A172 (cell line): ENCODE measurements at regions not wholly inside any gene's neighbourhood (a gene's known extent, or its start where the extent isn't known, plus 50 kb on each side); places are given as distances from the start of the nearest gene placed in this dataset.

ENCODE experiments used
- DNase-seq: peaks from one replicate; pipeline ENCODE4 v3.0.0-alpha.2; 2015; ENCODE audit warnings: low spot score

- no peak for DNase-seq
Observed at GRCh38 chr10:36313142-36313541, 671.0 kb upstream of the FZD8 start.

DNA sequence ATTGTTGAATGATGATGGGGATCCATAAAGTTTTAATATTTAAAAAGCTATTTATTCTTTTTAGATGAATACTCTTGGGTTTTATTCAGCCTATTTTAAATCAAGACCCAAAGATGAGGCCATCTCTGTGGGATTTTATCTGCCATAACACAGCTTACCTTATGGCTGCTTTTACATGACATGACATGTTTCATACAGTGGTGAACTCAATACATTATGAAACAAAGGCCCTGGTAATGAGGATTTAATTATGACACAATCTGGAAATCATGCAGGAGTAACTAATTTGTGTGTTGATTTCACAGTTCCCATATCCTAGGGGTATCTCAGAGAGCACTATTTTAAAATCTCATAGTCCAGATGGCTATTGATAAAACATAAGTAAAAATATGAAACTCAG, 661.8 kb upstream of the FZD8 start:
- no peak for DNase-seq

GRCh38 chr10:36302086-36302485, 660.0 kb upstream of the FZD8 start:
- DNase-seq, result no peak

DNA sequence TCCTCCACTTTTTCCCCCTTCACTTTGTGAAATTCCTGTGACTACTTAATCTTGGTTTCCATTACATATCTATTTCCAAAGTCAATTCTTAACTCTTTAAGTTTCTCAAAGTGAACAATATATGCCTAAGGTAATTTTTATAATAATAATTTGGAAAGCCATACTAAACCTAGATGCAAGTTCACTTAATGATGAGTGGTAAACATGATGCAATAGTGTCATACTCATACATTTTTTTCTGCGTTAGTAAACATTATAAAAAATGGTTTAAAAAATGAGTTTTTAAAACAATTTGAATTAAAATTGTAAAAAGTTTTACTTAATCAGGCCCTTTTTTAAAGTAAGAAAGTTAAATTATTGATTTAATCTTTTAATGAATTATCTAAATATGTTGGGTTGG, 659.4 kb upstream of the FZD8 start:
- no peak for DNase-seq

DNA sequence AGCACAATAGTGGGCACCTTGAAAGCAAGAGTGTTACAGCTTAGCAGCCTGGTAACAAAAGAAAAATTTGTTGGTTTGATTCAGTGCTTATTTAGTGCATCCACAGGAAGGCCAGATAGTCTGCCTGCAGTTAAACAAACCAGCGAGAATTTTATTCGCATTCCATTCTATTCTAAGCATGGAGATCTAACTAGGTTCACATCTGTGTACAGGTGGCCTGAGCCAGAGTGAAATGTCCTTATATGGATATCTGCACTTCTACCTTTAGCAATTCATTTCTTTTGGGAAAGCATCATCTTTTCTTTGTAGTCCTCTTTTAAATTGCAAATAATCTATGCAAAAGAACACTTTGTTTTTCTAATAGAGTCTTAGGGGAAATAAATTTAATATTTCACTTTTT, 659.0 kb upstream of the FZD8 start:
- no peak for DNase-seq

DNA sequence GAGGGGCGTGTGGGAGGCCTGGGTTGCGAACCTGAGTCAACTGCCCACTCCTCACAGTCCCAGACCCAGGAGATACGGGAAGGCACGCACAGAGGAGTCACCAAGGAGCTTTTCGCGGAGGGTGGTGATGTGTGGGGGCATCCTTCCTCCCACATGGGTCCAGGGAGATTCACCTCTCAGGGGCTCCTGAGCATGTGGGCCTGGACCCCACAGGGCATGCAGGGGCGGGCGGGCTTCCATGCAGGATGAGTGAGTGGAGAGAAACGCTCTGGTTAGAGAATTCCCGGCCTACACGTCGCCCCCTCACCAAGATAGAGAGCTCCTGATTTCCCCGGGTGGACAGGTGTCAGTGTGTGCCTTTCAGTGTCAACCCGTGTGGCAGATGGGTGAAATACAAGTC, 641.7 kb upstream of the FZD8 start:
- no peak for DNase-seq

DNA sequence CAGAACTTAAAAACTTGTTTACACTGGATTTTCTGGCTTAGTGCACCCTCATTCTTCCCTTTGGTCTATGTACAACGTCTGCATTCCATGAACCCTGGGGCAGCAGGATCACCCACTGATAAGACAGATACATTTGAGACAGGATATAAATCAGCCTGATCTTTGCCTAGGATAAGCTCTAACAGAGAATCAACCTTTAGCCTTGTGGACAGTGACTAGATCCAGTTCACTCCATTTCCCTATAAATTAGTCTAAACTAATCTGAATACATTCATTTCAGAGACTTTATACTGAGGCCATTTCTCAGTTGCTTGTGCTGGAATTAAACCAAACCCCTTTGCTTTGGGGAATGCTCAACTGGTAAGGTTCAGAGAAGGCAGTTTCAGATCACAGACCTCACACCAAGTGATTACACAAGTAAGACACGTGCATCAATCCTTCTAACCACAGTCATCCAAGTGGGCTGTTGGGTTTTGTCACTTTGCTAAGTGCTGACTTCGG, 639.8 kb upstream of the FZD8 start:
- DNase-seq, result peak; percentile 7

- no peak for DNase-seq
Observed at GRCh38 chr10:36280890-36281499, 638.9 kb upstream of the FZD8 start.

DNA sequence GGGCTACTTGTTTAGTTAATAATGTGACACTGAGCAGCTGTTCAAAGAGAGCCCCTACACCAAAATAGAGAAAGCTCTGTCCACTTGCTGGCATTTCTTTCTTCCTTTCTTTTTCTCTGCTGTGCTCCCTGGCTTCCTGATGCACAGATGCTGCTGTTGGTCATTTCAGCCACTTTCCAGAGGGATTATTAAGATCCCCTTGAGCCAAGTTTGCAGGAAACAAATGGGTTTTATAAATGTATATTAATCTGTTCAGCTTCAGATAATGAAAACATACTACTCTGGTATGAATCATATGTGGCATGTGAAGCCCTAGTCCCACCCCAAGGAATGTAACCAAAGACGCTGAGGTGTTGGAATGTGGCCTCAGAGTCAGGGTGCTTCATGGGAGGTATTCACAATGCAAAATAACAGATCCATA, 638.2 kb upstream of the FZD8 start:
- DNase-seq, result no peak

GRCh38 chr10:36278176-36278575, 636.1 kb upstream of the FZD8 start:
- no peak for DNase-seq

- no peak for DNase-seq
Observed at GRCh38 chr10:36277459-36277858, 635.4 kb upstream of the FZD8 start.

DNA sequence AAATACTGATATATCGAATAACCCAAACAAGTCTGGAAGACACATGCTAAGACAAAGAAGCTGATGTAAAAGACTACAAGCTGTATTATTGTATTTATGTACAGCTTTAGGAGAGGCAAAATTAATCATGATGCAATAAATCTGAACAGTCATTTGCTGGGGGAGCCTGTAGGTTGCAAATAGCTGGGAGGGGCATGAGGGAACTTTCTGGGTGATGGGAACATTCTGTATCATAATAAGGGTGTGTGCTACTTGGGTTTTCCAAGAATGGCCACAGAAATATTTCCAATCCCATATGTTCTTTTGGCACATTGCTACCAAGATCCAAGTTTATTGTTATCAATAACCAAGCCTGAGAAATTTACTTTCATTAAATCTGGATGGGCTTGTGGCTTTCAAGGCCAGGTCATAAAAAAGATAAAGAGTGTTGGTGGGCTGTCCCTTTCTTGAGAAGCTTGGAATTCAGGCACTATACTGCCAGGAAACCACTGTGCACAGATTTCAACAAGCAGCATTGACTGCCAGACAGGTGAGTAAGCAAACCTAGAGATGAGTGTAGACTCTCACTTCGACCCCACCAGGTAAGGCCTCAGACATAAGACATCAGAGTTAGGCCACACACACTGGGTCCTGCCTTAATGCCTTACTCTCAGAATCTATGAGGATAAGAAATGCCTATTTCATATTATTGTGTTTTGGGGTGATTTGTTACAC, 629.7 kb upstream of the FZD8 start:
- no peak for DNase-seq

DNA sequence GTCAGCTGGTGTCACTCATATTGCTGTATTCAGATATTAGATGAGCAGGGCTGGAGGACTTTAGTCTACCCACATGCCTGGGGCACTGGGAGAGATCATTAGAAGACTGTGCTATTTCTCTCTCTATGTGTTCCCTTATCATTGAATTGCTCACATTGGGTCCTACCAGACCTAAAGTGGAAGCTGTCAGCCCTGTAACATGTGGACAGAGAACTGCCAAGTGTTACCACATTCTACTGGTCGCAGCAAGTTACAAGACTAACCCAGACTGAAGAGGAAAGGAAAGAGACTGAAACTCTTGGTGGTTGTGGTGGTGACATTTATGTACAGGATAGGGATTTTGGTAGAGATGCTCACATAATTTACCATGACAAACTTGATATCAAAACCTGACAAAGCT, 627.1 kb upstream of the FZD8 start:
- DNase-seq, result no peak

DNA sequence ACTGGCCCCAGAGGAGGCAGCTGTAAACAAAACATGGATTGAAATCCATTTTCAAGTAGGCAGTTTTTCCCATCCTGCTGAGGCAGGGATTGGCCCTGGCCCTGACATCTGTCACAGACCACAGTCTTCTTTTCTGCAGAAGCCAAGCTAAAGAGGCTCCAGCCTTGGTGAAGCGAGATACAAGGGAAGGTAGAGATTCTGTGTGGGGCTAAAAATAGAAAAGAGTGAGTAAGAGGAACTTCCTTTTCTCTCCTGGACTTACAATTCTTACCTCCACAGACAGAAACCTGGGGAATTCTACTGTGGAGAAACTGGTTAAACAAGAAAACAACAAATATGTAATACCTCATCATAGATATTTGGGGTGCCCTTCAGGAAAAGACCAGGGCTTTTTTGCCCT, 624.8 kb upstream of the FZD8 start:
- DNase-seq, result peak; percentile 19

GRCh38 chr10:36265741-36266140, 623.6 kb upstream of the FZD8 start:
- no peak for DNase-seq

- DNase-seq, result no peak
Observed at GRCh38 chr10:36263871-36264270, 621.8 kb upstream of the FZD8 start.

- DNase-seq, result peak; percentile 76
Observed at GRCh38 chr10:36256948-36257356, 614.9 kb upstream of the FZD8 start.

- no peak for DNase-seq
Observed at GRCh38 chr10:36256166-36256565, 614.1 kb upstream of the FZD8 start.

- DNase-seq, result peak; percentile 35
Observed at GRCh38 chr10:36254199-36254598, 612.1 kb upstream of the FZD8 start.

GRCh38 chr10:36253731-36254130, 611.6 kb upstream of the FZD8 start:
- peak; percentile 8 for DNase-seq

GRCh38 chr10:36251068-36251467, 609.0 kb upstream of the FZD8 start:
- no peak for DNase-seq

DNA sequence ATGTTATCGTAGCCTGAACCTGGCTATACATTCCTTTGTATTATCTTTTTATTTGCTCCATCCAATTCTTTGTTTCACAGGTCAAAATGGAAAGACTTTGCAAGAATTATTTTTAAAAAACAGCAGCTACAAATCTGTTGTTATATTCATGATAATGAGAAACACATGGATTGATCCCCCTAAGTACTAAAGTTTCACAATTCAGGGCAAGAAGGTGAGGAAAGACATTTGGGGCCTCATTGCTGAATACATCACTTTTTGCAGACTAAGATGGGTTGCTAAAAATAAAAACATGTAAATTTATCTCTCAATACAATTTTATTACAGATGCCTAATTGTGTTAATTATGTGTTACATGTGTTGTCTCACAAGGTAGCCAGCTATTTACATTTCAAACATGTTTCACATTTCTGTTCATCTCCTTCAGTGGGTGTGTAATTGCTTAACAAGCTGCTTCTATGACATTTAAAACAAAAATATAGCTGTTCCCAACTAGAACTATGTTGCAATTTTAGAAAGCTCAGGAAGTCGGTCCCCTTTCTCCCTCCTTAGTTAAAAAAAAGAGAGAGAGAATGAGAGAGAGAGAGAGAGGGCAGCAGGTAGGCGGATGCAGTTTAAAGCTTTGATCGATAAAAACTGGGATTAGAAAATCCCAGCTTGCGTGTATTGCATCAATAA, 606.3 kb upstream of the FZD8 start:
- DNase-seq, result no peak

DNA sequence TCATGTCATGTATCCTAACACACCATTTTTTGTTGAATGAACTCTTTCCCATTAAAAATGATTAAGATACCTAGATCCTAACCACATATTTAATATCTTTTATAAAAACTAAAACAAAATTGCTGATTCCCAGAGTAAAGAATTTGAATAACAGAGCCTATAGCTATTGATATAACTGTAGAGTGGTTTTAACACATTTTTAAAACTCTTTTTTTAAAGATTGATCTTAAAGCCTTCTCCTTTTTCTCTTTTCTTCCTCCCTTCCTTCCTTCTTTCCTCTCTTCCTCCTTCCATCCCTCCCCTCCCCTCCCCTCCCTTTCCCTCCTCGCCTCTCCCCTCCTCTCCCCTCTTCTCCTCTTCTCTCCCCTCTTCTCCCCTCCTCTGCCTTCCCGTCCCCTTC, 605.4 kb upstream of the FZD8 start:
- DNase-seq, result no peak
